GM18868 (cell line): ENCODE measurements at regions not wholly inside any gene's neighbourhood (a gene's known extent, or its start where the extent isn't known, plus 50 kb on each side); places are given as distances from the start of the nearest gene placed in this dataset.

Experiments used
- ATAC-seq: cut with Tn5 transposase; IDR thresholded peaks from one replicate; pipeline ENCODE4 v1.9.1; 2021; ENCODE audit warnings: mild to moderate bottlenecking, moderate library complexity; ENCODE audit not compliant: unreplicated experiment

GRCh38 chr2:59312967-59313940, 1072.1 kb upstream of the FANCL start:
- no peak for ATAC-seq

- no peak for ATAC-seq
Measured at GRCh38 chr2:59312029-59312428, 1070.9 kb upstream of the FANCL start.

GRCh38 chr2:59308108-59308507, 1067.0 kb upstream of the FANCL start:
- ATAC-seq, result no peak

- no peak for ATAC-seq
Measured at GRCh38 chr2:59307196-59307595, 1066.1 kb upstream of the FANCL start.

- no peak for ATAC-seq
Measured at GRCh38 chr2:59303272-59303671, 1062.1 kb upstream of the FANCL start.

GRCh38 chr2:59302683-59303082, 1061.6 kb upstream of the FANCL start:
- no peak for ATAC-seq

GRCh38 chr2:59301466-59302402, 1060.6 kb upstream of the FANCL start:
- ATAC-seq, result peak; percentile 82

- no peak for ATAC-seq
Measured at GRCh38 chr2:59297816-59298215, 1056.7 kb upstream of the FANCL start.

- ATAC-seq, result no peak
Measured at GRCh38 chr2:59296279-59296678, 1055.2 kb upstream of the FANCL start.

GRCh38 chr2:59295524-59296162, 1054.5 kb upstream of the FANCL start:
- ATAC-seq, result no peak

- ATAC-seq, result no peak
Measured at GRCh38 chr2:59288771-59289170, 1047.6 kb upstream of the FANCL start.

GRCh38 chr2:59282374-59283057, 1041.4 kb upstream of the FANCL start:
- ATAC-seq, result no peak

GRCh38 chr2:59277671-59278070, 1036.5 kb upstream of the FANCL start:
- no peak for ATAC-seq

- ATAC-seq, result no peak
Measured at GRCh38 chr2:59276917-59277316, 1035.8 kb upstream of the FANCL start.

- peak; percentile 70 for ATAC-seq
Measured at GRCh38 chr2:59276033-59276432, 1034.9 kb upstream of the FANCL start.

- ATAC-seq, result no peak
Measured at GRCh38 chr2:59266453-59266852, 1025.3 kb upstream of the FANCL start.

- no peak for ATAC-seq
Measured at GRCh38 chr2:59259913-59260312, 1018.8 kb upstream of the FANCL start.

GRCh38 chr2:59256290-59256689, 1015.2 kb upstream of the FANCL start:
- ATAC-seq, result no peak

- ATAC-seq, result no peak
Measured at GRCh38 chr2:59254279-59254678, 1013.2 kb upstream of the FANCL start.

GRCh38 chr2:59250307-59250677, 1009.2 kb upstream of the FANCL start:
- no peak for ATAC-seq
